ENCODE measurements at regions not wholly inside any gene's neighbourhood (a gene's known extent, or its start where the extent isn't known, plus 50 kb on each side); places are given as distances from the start of the nearest gene placed in this dataset.

GRCh38 chr10:25076506-25077177, 60.2 kb downstream of the THNSL1 start (continued):
- TF ChIP-seq CHD7 (IDR thresholded peaks at IDR 0.05; ENCODE audit: insufficient replicate concordance, low read length) (no peak), FOSL1 (IDR thresholded peaks at IDR 0.05; ENCODE audit: insufficient read depth, low read depth, low read length) (no peak), YY1 (IDR thresholded peaks at IDR 0.05; ENCODE audit: low read depth, low read length) (no peak), SP1 (IDR thresholded peaks at IDR 0.05; ENCODE audit: low read depth, low read length) (no peak), SIX5 (IDR thresholded peaks at IDR 0.05; ENCODE audit: low read depth, low read length) (no peak), NANOG (IDR thresholded peaks at IDR 0.05; ENCODE audit: insufficient read depth, low read depth, low read length, poor library complexity, severe bottlenecking) (no peak), EZH2 (IDR thresholded peaks at IDR 0.05; ENCODE audit: low read depth, low read length, severe bottlenecking) (no peak), PHF8 (conservative IDR thresholded peaks at IDR 0.05; ENCODE audit: low read depth, low read length) (no peak)

All from H1 (cell line).